Transverse colon (tissue), 3 donors: ENCODE measurements at regions not wholly inside any gene's neighbourhood (a gene's known extent, or its start where the extent isn't known, plus 50 kb on each side); places are given as distances from the start of the nearest gene placed in this dataset.

Experiments used
- CTCF ChIP-seq, 5 experiments: fragments of 200-600 bp in 3 of 5; fragments of 450-650 bp in 2 of 5; sonication (generic) in 3 of 5; IDR thresholded peaks; 1 replicate in 2 of 5; 2 replicates in 3 of 5; pipeline ENCODE4 v1.5.1; 2016 to 2017; ENCODE audit warnings: antibody characterized with exemption in 5 of 5, inconsistent platforms in 3 of 5, mild to moderate bottlenecking in 2 of 5, moderate library complexity in 1 of 5
- EP300 ChIP-seq: sonication (generic); formaldehyde crosslinking; IDR thresholded peaks from one replicate; pipeline ENCODE4 v1.6.1; 2017; ENCODE audit warnings: antibody characterized with exemption, low read depth

- TF ChIP-seq CTCF (IDR thresholded peaks at IDR 0.05) (no peak), EP300 (no peak)
These were observed 183.2 kb upstream of the RAB6C start for GRCh38 chr2:129796225-129796624.
